Posterior vena cava (tissue), 2 donors: ENCODE measurements at regions not wholly inside any gene's neighbourhood (a gene's known extent, or its start where the extent isn't known, plus 50 kb on each side); places are given as distances from the start of the nearest gene placed in this dataset.

Source experiments
- DNase-seq: peaks from one replicate; pipeline ENCODE4 v3.0.0-alpha.2; 2020; ENCODE audit warnings: low spot score
- intact Hi-C, 2 donors: fragments of 100-400 bp; cut with DNase I; formaldehyde crosslinking; loops; one replicate each; pipeline versions ENCODE4 v1.14.1 to v1.14.2; 2022 to 2023
- donor health status: DM: yes; HTN: yes; CAD: no.
- donor health status: DM: yes; HTN: yes; CAD: no.

GRCh38 chr14:61994589-61994988 lies 232.4 kb downstream of the SNAPC1 start:
- DNase-seq = no peak
- intact Hi-C loops = no loop called here

- intact Hi-C loops = no loop called here
These were observed 234.5 kb downstream of the SNAPC1 start for GRCh38 chr14:61996753-61997152.

GRCh38 chr14:61997161-61997560 lies 234.9 kb downstream of the SNAPC1 start:
- DNase-seq = no peak
- intact Hi-C loops = no loop called here

More at GRCh38 chr14:61996753-61997152, 234.5 kb downstream of the SNAPC1 start:
- no peak for DNase-seq

- no peak for DNase-seq
- intact Hi-C loops = no loop called here
These were observed 239.7 kb downstream of the SNAPC1 start for GRCh38 chr14:62001963-62002362.

- DNase-seq = no peak
- intact Hi-C loops = no loop called here
These were observed 240.4 kb downstream of the SNAPC1 start for GRCh38 chr14:62002642-62003041.

- no peak for DNase-seq
- intact Hi-C loops = no loop called here
These were observed 241.5 kb downstream of the SNAPC1 start for GRCh38 chr14:62003701-62004100.

GRCh38 chr14:62006116-62006731 lies 244.0 kb downstream of the SNAPC1 start:
- DNase-seq = no peak
- intact Hi-C loops = no loop called here

- DNase-seq = no peak
- intact Hi-C loops = no loop called here
These were observed 253.0 kb downstream of the SNAPC1 start for GRCh38 chr14:62015243-62015642.

- intact Hi-C loops = no loop called here
- no peak for DNase-seq
These were observed 253.7 kb downstream of the SNAPC1 start for GRCh38 chr14:62015945-62016344.

- DNase-seq = no peak
- intact Hi-C loops = no loop called here
These were observed 255.5 kb downstream of the SNAPC1 start for GRCh38 chr14:62017651-62018230.

- no peak for DNase-seq
- intact Hi-C loops = no loop called here
These were observed 256.4 kb downstream of the SNAPC1 start for GRCh38 chr14:62018606-62019005.

- DNase-seq = no peak
- intact Hi-C loops = no loop called here
These were observed 265.7 kb downstream of the SNAPC1 start for GRCh38 chr14:62027958-62028357.

GRCh38 chr14:62029569-62029924 lies 267.3 kb downstream of the SNAPC1 start:
- no peak for DNase-seq
- intact Hi-C loops = no loop called here

GRCh38 chr14:62030387-62030786 lies 268.2 kb downstream of the SNAPC1 start:
- intact Hi-C loops = no loop called here
- no peak for DNase-seq

- intact Hi-C loops = no loop called here
- no peak for DNase-seq
These were observed 269.3 kb downstream of the SNAPC1 start for GRCh38 chr14:62031504-62031903.

GRCh38 chr14:62053188-62053587 lies 291.0 kb downstream of the SNAPC1 start:
- intact Hi-C loops = no loop called here
- no peak for DNase-seq

GRCh38 chr14:62056789-62057188 lies 294.6 kb downstream of the SNAPC1 start:
- DNase-seq = no peak
- intact Hi-C loops = no loop called here

GRCh38 chr14:62062645-62063044 lies 300.4 kb downstream of the SNAPC1 start:
- intact Hi-C loops = no loop called here
- DNase-seq = no peak

GRCh38 chr14:62064751-62065323 lies 302.6 kb downstream of the SNAPC1 start:
- intact Hi-C loops = no loop called here

GRCh38 chr14:62066304-62066703 lies 304.1 kb downstream of the SNAPC1 start:
- no peak for DNase-seq
- intact Hi-C loops = no loop called here

More at GRCh38 chr14:62064751-62065323, 302.6 kb downstream of the SNAPC1 start:
- no peak for DNase-seq

- DNase-seq = no peak
- intact Hi-C loops = no loop called here
These were observed 308.8 kb downstream of the SNAPC1 start for GRCh38 chr14:62071039-62071438.
